HuH-7 (cell line): ENCODE measurements at regions not wholly inside any gene's neighbourhood (a gene's known extent, or its start where the extent isn't known, plus 50 kb on each side); places are given as distances from the start of the nearest gene placed in this dataset.

ENCODE experiments used
- DNase-seq: peaks from one replicate; pipeline ENCODE4 v3.0.0; 2011; ENCODE audit warnings: low spot score

DNA sequence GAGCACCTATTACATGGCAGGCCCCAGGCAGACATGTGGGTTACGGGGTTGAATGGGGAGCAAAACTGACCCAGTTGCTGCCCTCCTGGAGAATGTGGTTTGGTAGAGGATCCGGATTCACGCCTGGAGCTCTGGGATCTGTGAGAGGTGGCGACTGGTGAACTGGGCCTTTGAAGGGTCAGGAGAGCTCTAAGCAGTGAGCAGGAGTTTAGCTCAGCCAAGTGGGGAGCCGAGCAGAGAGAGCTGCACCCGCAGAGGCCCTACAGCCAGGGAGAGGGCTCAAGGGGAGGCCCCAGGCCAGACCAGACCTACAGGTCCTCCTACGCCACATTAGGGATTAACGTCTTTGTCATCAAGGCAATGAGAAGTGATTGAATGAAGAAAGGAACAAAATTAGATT, 179.8 kb upstream of the TLE3 start:
- no peak for DNase-seq

GRCh38 chr15:70276401-70276800, 178.7 kb upstream of the TLE3 start:
- no peak for DNase-seq

- DNase-seq = no peak
These were observed 177.9 kb upstream of the TLE3 start for GRCh38 chr15:70275461-70276138.

- DNase-seq = no peak
These were observed 177.2 kb upstream of the TLE3 start for GRCh38 chr15:70274908-70275307.

- DNase-seq = no peak
These were observed 176.7 kb upstream of the TLE3 start for GRCh38 chr15:70274255-70274880.

DNA sequence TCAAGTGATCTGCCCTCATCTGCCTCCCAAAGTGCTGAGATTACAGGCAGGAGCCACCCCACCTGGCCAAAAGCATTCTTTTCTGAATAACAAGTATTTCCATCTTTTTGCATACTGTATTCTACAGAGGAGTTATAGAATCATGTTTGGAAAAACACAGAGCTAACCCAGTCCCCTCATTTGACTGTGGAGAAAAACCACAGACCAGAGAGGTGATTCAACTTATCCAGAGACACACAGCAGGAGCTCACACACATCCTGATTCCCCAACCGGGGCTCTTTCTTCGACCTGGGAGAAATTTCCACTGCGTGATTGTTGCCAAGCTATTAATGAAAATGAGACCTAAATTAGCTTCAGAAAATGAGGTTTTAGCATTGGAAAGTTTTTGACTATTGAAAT, 176.1 kb upstream of the TLE3 start:
- DNase-seq = no peak

DNA sequence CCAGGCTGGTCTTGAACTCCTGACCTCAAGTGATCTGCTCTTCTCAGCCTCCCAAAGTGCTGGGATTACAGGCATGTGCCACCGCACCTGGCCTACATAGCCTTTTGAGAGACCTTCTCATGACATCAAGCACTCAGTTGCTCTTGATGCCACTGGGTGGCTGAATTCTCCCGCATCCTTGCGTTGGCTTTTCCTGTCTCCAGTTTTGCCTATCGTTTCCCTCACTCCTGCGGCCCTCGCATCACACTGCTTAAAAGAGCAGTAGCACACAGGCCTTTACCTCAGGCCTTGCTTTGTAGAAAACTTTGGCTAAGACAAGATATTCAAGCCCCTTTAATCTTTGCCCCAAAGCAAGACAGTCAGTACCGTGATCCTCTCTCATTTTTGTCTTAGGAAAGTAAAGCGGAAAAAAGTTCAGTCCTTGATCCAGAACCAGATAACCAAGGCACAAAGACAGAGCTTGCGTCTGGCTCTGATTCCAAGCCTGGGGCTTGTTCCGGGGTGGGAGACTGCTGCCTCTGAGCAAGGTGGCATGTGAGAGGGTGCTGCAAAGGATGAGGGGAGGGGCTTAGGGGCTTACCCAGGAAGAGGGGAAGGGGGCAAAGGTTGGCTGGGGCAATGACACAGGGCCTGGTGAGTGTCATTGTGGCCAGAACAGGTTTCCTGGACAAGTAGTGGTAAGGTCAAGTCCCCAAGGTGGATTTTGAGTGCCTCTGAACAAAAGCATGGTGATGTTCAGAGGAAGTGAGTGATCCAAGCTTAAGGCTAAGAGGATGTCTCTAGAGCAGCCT, 175.0 kb upstream of the TLE3 start:
- no peak for DNase-seq

DNA sequence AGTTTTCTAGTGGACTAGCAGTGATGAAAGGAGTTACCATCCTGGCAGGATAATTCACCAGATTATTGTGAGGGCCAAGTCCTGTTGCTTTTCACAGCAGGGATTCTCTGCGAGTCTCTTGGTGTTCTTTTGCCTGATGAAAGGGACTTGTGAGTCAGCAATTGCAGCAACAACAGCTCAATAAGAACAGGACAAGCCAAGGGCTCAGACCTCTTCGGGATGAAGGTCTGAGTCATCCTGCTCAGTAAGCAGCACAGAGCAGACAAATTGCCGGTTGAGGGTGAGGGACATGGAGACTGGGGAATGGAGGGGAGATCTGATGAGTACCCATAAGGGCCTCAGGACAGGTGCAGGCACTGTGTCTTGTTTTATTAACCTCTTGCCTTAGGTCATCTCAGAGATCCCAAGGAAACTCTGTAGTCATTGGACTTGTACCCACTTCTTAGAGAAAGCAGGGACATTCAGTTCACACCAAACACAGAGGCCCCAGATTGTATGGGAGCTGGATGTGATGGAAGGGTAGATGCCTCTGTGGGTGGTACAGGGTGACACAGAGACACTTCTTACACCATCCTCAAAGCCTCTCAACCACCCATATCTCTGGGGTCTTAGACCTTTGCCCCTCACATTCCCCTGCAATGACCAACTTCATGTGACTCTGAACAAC, 173.8 kb upstream of the TLE3 start:
- DNase-seq = peak; percentile 42

DNA sequence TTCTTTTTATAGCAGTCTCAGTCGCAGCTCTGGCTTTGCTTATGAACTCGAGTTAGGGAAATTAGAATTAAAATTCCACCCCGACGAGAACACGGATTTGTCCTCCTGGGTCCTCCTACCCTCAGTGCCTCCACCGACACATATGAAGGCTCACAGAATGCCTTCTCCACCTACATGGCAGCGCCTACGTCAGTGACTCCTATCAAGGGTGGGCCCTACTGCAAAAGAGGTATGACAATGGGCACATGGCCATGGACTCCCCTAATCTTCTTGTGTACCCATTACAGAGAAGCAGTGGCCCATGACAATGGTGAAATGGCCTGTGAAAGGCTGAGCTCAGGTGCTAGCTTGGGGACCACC, 173.0 kb upstream of the TLE3 start:
- DNase-seq = no peak

- no peak for DNase-seq
These were observed 172.5 kb upstream of the TLE3 start for GRCh38 chr15:70269991-70270751.

- DNase-seq = peak; percentile 45
These were observed 171.7 kb upstream of the TLE3 start for GRCh38 chr15:70269311-70269911.

DNA sequence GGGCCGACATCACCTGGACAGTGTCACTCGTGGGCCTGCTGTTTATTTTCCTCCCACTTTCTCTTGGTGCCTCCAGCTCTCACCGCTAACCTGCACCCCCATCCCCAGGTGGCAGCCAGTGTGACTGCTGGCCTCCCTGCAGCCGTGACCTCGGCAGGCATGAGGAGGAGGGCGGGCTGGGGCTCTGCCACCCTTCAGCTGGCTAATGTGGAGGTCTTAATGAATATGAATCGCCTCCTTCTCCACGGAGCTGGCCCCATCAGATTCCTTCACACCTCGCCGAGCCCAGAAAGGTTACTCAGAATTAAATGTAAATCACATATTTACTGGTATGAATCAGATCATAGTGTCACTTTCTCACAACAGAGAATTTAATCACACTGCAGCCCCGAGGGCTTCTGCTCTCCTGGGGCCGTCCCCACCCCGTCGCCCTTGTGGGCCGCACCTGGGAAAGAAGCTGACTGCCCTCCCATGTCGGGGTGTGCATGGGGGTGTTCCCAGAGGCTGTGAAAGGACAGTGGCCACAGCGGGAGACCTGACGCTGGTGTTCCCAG, 171.1 kb upstream of the TLE3 start:
- DNase-seq = no peak

GRCh38 chr15:70267879-70268278, 170.2 kb upstream of the TLE3 start:
- no peak for DNase-seq

DNA sequence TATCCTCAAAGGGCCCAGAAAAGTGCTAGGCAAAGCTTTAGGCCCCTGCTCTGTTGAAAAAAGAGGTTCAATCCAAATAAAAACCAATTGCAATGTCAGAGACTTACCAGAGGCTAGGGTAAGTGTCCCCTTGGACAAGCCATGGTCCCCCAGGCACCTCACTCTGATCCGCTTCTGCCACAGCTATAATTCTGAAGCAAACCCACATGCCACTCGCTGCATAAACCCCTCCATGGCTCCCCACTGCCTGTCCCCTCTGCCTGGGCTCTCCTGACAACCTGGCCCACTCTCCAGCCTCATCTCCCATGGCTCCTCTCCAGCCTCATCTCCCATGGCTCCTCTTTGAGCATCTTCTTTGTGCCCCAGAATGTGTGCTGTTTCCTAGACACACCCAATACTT, 169.6 kb upstream of the TLE3 start:
- DNase-seq = no peak

DNA sequence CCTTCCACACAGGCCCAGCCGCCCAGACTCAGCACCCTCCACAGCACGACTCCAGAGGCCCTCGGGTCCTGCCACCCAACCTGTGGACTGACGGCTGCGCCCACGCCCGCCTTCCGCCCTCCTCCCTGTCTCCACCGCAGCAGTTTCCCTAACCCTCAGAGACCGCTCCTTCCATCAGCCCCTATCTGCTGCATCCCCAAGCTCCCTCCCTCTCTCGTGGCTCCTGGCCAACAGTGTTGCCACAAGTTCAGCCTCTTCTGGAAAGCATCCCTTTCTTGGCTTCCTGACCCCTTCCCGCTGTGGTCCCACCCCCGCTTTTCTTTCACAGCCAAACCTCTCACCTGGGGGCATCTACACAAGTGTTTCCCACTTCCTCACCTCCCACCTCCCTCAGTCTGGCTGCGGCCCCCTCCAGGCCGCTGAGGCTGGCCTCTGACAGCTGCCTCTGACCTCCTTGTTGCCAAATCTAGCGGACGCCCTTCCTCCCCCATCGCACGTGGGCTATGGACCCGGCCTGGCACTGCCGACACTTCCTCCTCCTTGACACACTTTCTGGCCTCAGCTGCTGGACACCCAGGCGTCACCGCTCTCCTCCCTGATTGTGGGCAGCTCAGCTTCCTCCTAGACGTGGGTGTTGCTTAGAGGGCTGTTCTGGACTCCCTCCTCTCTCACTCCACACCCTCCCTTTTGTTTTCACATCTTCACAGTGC, 168.8 kb upstream of the TLE3 start:
- DNase-seq = no peak

DNA sequence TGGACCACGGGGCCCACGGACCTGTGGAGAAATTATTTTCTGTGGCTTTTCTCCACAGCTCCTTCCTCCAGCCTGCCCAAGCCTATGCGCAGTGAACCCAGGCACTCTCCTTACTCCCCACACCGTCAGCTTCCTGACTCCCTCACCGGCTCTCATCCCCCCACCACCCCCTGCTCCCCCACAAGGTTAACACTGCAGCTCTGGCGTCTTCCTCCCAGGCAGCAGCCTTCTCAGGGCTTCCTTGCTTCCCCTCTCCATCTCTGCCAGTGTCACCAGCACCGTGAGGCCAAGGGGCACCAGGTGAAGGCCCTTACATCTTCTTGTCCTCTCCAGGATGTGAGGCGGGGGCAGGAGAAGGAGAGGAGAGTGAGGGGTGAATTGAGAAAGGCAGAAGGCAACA, 168.3 kb upstream of the TLE3 start:
- DNase-seq = no peak

GRCh38 chr15:70265466-70265978, 167.8 kb upstream of the TLE3 start:
- peak; percentile 42 for DNase-seq

DNA sequence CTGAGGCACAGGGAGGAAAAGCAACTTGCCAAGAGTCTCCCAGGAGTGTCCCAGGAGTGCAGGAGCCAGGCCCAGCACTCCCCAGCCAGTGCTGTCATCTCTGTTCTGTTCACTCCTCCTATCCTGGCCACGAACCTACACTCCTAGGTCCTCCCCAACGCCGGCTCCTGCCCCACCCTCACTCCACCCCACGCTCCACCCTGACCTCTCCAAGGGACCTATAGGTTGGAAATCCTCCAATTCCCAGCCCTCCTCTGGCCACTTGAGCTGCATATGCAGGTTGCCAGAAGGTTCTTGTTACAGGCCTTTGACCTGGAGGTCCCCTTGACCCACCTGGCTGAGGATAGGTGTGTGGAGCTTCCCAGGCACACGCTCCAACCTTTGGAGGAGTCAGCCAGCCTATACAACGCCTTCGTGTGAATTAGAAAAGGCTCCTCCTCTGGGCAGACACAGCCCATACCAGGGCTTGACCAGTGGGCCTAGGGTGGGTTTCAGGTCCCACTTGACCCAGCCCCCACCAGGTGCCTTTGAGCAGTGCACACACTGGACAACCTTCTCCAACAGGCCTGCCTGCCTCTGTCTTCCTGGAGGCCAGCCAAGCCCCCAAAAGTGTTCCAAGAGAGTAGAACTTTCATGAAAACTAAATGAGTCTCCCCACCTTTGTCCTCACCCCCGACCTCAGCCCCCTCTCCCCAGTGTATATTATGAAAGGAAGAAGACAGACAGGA, 167.2 kb upstream of the TLE3 start:
- no peak for DNase-seq

- DNase-seq = no peak
These were observed 166.4 kb upstream of the TLE3 start for GRCh38 chr15:70264014-70264582.
